Neural cell (in vitro differentiated cells): ENCODE measurements at regions not wholly inside any gene's neighbourhood (a gene's known extent, or its start where the extent isn't known, plus 50 kb on each side); places are given as distances from the start of the nearest gene placed in this dataset.
"Not testable (repeated sequence)": the region's sequence is repeated elsewhere in the genome, so short reads cannot be mapped to it uniquely, and the experiment has no call there.

Experiments used
- H2AFZ ChIP-seq: fragments of 200-600, 300-800 bp; sonication (generic), shearing (Covaris generic); 2 replicates; pipeline ENCODE4 v1.6.0; 2014; ENCODE audit warnings: low read depth, mild to moderate bottlenecking, antibody characterized with exemption, low read length, moderate library complexity
- H3F3A ChIP-seq: fragments of 200-600 bp; shearing (Covaris generic); 2 replicates; pipeline ENCODE4 v1.6.1; 2016; ENCODE audit warnings: mild to moderate bottlenecking, moderate library complexity, mixed read lengths, antibody characterized with exemption, low read length; ENCODE audit not compliant: insufficient read depth, poor library complexity, severe bottlenecking
- H3K27ac ChIP-seq: fragments of 200-600, 300-800 bp; sonication (generic), shearing (Covaris generic); 2 replicates; pipeline ENCODE4 v1.5.1; 2014; ENCODE audit warnings: mild to moderate bottlenecking, low read length, moderate library complexity
- H3K27me3 ChIP-seq: fragments of 300-800, 200-600 bp; sonication (generic), shearing (Covaris generic); 2 replicates; pipeline ENCODE4 v1.6.0; 2014; ENCODE audit warnings: mild to moderate bottlenecking, low read depth, low read length, moderate library complexity; ENCODE audit not compliant: insufficient read depth
- H3K36me3 ChIP-seq: fragments of 300-800, 200-600 bp; sonication (generic), shearing (Covaris generic); 2 replicates; pipeline ENCODE4 v1.5.1; 2014; ENCODE audit warnings: mild to moderate bottlenecking, antibody characterized with exemption, low read length, moderate library complexity; ENCODE audit not compliant: insufficient read depth
- H3K4me2 ChIP-seq: fragments of 300-800, 200-600 bp; sonication (generic), shearing (Covaris generic); 2 replicates; pipeline ENCODE4 v1.6.0; 2014; ENCODE audit warnings: mild to moderate bottlenecking, low read length
- H3K4me3 ChIP-seq: fragments of 300-800, 200-600 bp; sonication (generic), shearing (Covaris generic); 2 replicates; pipeline ENCODE4 v1.5.1; 2014; ENCODE audit warnings: mild to moderate bottlenecking, low read length, moderate library complexity
- H3K79me2 ChIP-seq: fragments of 200-600 bp; shearing (Covaris generic); replicated peaks from 2 replicates; pipeline ENCODE4 v1.6.0; 2014; ENCODE audit warnings: mild to moderate bottlenecking, low read length, moderate library complexity; ENCODE audit not compliant: insufficient read depth
- H3K9ac ChIP-seq: fragments of 300-800, 200-600 bp; sonication (generic), shearing (Covaris generic); 2 replicates; pipeline ENCODE4 v1.6.1; 2016; ENCODE audit warnings: mild to moderate bottlenecking, low read length, mixed read lengths
- H3K9me2 ChIP-seq: fragments of 200-600 bp; shearing (Covaris generic); 2 replicates; pipeline ENCODE4 v1.6.1; 2016; ENCODE audit warnings: mild to moderate bottlenecking, low read length, mixed read lengths; ENCODE audit not compliant: insufficient read depth
- H3K9me3 ChIP-seq: fragments of 200-600, 300-800 bp; sonication (generic), shearing (Covaris generic); 2 replicates; pipeline ENCODE4 v1.6.1; 2016; ENCODE audit warnings: mild to moderate bottlenecking, mixed run types, low read length, moderate library complexity, mixed read lengths
- H4K20me1 ChIP-seq: fragments of 200-600 bp; shearing (Covaris generic); 2 replicates; pipeline ENCODE4 v1.6.1; 2016; ENCODE audit warnings: mild to moderate bottlenecking, mixed run types; ENCODE audit not compliant: insufficient read depth
- EP300 ChIP-seq: fragments of 450-650 bp; conservative IDR thresholded peaks from 2 replicates; pipeline ENCODE4 v1.6.1; 2014; ENCODE audit warnings: antibody characterized with exemption, mild to moderate bottlenecking, moderate library complexity; ENCODE audit not compliant: poor library complexity, severe bottlenecking
- EZH2 ChIP-seq: fragments of 200-600, 300-800 bp; shearing (Covaris generic), sonication (generic); IDR thresholded peaks from 2 replicates; pipeline ENCODE4 v1.6.1; 2014; ENCODE audit warnings: antibody characterized with exemption, low read length, borderline replicate concordance, mild to moderate bottlenecking; ENCODE audit not compliant: insufficient read depth, poor library complexity, severe bottlenecking
- MXI1 ChIP-seq: fragments of 450-650 bp; conservative IDR thresholded peaks from 2 replicates; pipeline ENCODE4 v1.6.1; 2014; ENCODE audit warnings: antibody characterized with exemption, mild to moderate bottlenecking; ENCODE audit not compliant: poor library complexity, severe bottlenecking
- POLR2AphosphoS5 ChIP-seq: IDR thresholded peaks from 2 replicates; pipeline ENCODE4 v1.6.1; 2012
- RAD21 ChIP-seq: fragments of 450-650 bp; conservative IDR thresholded peaks from 2 replicates; pipeline ENCODE4 v1.6.1; 2014; ENCODE audit warnings: antibody characterized with exemption, mild to moderate bottlenecking, moderate library complexity
- REST ChIP-seq: IDR thresholded peaks from 2 replicates; pipeline ENCODE4 v1.6.1; 2012; ENCODE audit warnings: borderline replicate concordance
- SMC3 ChIP-seq: fragments of 450-650 bp; conservative IDR thresholded peaks from 2 replicates; pipeline ENCODE4 v1.6.1; 2014; ENCODE audit warnings: antibody characterized with exemption, mild to moderate bottlenecking, moderate library complexity; ENCODE audit not compliant: poor library complexity
- TAF1 ChIP-seq: IDR thresholded peaks from 2 replicates; pipeline ENCODE4 v1.6.1; 2012; ENCODE audit warnings: low read depth
- TF ChIP-seq, protein P1 (sequence below): fragments of 450-650 bp; IDR thresholded peaks from 2 replicates; pipeline ENCODE4 v1.5.1; 2014; ENCODE audit warnings: antibody characterized with exemption, mild to moderate bottlenecking, moderate library complexity; ENCODE audit not compliant: poor library complexity, severe bottlenecking

- H3K9ac ChIP-seq, result no peak overlapping the region
- H3K79me2 ChIP-seq, result no peaks in the 10 kb centered on the region
- H3K36me3 ChIP-seq, result no peaks in the 10 kb centered on the region
- H3F3A ChIP-seq, result no peaks in the 10 kb centered on the region
- no peaks in the 10 kb centered on the region for H3K9me2 ChIP-seq
- TF ChIP-seq MXI1 (no peak), POLR2AphosphoS5 (no peak), EZH2 (no peak), SMC3 (no peak), REST (no peak), RAD21 (no peak), TAF1 (no peak), EP300 (no peak)
- TF ChIP-seq, protein P1, sequence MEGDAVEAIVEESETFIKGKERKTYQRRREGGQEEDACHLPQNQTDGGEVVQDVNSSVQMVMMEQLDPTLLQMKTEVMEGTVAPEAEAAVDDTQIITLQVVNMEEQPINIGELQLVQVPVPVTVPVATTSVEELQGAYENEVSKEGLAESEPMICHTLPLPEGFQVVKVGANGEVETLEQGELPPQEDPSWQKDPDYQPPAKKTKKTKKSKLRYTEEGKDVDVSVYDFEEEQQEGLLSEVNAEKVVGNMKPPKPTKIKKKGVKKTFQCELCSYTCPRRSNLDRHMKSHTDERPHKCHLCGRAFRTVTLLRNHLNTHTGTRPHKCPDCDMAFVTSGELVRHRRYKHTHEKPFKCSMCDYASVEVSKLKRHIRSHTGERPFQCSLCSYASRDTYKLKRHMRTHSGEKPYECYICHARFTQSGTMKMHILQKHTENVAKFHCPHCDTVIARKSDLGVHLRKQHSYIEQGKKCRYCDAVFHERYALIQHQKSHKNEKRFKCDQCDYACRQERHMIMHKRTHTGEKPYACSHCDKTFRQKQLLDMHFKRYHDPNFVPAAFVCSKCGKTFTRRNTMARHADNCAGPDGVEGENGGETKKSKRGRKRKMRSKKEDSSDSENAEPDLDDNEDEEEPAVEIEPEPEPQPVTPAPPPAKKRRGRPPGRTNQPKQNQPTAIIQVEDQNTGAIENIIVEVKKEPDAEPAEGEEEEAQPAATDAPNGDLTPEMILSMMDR, result no peak
- no peak overlapping the region for H2AFZ ChIP-seq
- H3K9me3 ChIP-seq, result no peaks in the 10 kb centered on the region
- no peak overlapping the region for H3K4me3 ChIP-seq
- no peaks in the 10 kb centered on the region for H4K20me1 ChIP-seq
- no peak overlapping the region for H3K4me2 ChIP-seq
- no peaks in the 10 kb centered on the region for H3K27me3 ChIP-seq
- no peak overlapping the region for H3K27ac ChIP-seq
Measured at GRCh38 chr16:80092681-80093080, 448.1 kb upstream of the DYNLRB2 start.

GRCh38 chr16:80091453-80091852, 449.3 kb upstream of the DYNLRB2 start:
- not testable (repeated sequence) for H3K36me3 ChIP-seq, H3K4me3 ChIP-seq, H3K9ac ChIP-seq, H3K9me2 ChIP-seq, H3K9me3 ChIP-seq, H3K27me3 ChIP-seq, H3F3A ChIP-seq, H3K27ac ChIP-seq, H3K79me2 ChIP-seq, H2AFZ ChIP-seq, H4K20me1 ChIP-seq, H3K4me2 ChIP-seq

- no peak overlapping the region for H3K9ac ChIP-seq
- H3K79me2 ChIP-seq, result no peaks in the 10 kb centered on the region
- H3K9me2 ChIP-seq, result no peaks in the 10 kb centered on the region
- TF ChIP-seq, protein P1, result no peak
- TF ChIP-seq MXI1, result no peak
- no peak for TF ChIP-seq EP300
- TF ChIP-seq SMC3, result no peak
- TF ChIP-seq RAD21, result no peak
- TF ChIP-seq TAF1, result no peak
- TF ChIP-seq REST, result no peak
- TF ChIP-seq EZH2, result no peak
- TF ChIP-seq POLR2AphosphoS5, result no peak
- no peak overlapping the region for H3K4me2 ChIP-seq
- H3K9me3 ChIP-seq, result no peaks in the 10 kb centered on the region
- no peak overlapping the region for H3K27ac ChIP-seq
- H4K20me1 ChIP-seq, result no peaks in the 10 kb centered on the region
- no peak overlapping the region for H3K4me3 ChIP-seq
- no peak overlapping the region for H2AFZ ChIP-seq
- H3K27me3 ChIP-seq, result no peaks in the 10 kb centered on the region
- H3K36me3 ChIP-seq, result no peaks in the 10 kb centered on the region
- no peaks in the 10 kb centered on the region for H3F3A ChIP-seq
Measured at GRCh38 chr16:80085606-80086005, 455.2 kb upstream of the DYNLRB2 start.
